Hypothalamus (tissue), 51 donors: ENCODE measurements at regions not wholly inside any gene's neighbourhood (a gene's known extent, or its start where the extent isn't known, plus 50 kb on each side); places are given as distances from the start of the nearest gene placed in this dataset.
A peak's percentile ranks its signal among the peaks of the same experiment; 100 is the strongest.

Experiments
- DNase-seq, 51 donors: peaks; one replicate each; lab custom pipeline; 2025; lab: John Stamatoyannopoulos, UW

GRCh38 chr17:79168486-79169055 lies 93.9 kb downstream of the ENGASE start:
- no peak for DNase-seq

DNA sequence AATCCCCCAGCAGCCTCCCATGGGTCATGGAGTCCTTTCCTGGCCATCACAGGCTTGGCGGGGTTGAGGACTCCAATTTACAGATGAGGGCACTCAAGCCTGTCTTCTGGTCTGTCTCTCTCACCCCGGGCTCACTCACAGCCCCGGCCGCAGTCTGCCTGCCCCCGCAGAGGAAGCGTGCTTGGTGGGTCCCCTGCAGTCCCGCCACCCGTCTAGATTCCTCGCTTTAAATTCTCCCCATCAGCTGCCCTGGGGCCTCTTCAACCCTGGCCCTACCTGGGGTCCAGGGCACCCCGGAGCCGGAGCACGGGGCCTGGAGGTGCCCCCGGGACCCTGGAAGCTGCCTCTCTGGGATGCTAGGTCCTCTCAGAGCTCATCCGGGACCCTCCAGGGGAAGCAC lies 92.9 kb downstream of the ENGASE start:
- DNase-seq: no peak

GRCh38 chr17:79165756-79166473 lies 91.3 kb downstream of the ENGASE start:
- DNase-seq: no peak

GRCh38 chr17:79164913-79165695 lies 90.5 kb downstream of the ENGASE start:
- DNase-seq: no peak

- no peak for DNase-seq
Measured at GRCh38 chr17:79164408-79164807, 89.8 kb downstream of the ENGASE start.

DNA sequence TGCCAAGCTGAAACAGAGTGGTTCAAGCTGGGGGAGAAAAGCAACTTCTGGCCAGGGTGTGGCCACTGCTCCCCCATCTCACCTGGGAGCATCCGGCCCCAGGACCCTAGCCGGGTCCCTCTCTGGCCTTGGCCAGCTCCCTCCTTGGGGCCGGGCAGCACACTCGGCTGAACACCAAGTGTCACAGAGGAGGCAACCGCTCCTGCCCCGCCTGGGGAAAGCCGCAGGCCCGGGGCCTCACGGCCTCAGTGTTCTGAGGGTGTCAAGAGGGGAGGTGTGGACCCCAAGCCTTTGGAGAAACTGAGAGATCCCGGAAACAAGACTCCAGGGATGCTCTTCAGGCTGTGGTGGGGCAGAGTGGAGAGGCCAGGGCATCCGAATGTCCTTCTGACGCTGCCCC lies 88.4 kb downstream of the ENGASE start:
- DNase-seq: no peak

GRCh38 chr17:79162012-79162963 lies 87.7 kb downstream of the ENGASE start:
- DNase-seq: no peak

GRCh38 chr17:79160980-79161636 lies 86.5 kb downstream of the ENGASE start:
- no peak for DNase-seq

DNA sequence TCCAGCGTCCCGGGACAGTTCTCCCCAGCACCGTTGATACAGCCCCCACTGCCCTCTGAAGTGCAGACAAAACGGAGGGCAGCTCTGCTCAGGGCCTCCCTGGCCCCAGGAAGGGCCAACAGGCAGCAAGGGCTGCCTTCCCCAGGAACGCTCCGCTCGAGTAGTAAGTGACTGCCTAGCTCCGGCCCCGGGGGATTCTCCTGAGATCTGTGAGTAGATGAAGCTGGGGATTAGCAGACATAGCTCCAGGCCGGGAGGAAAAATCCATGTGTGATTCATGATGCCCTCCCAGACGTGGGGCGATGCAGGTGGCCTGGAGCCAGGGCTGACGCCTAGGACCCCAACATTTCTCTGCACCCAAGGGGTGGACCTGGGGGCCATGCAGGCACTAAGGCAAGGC lies 85.3 kb downstream of the ENGASE start:
- DNase-seq: no peak

DNA sequence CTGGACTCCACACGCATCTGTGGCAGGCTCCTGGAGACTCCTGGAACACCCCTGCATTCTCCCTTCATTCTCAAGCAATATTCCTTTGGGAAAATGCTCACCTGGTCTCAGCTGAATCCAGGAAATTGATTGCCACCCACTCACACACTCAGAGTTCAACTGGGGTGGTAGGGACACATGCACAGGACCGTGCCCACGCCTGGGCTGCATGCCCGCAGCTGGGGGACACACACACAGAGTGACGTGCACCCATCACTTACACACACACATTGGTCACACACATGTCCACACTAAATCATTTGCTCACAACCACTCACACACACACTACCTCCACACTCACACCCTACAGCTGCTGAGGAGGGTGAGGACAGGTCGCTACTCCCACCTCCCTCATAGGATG lies 84.8 kb downstream of the ENGASE start:
- DNase-seq: no peak

GRCh38 chr17:79156463-79157095 lies 82.0 kb downstream of the ENGASE start:
- peak in 8 of 51 donors; percentile 3 to 29 (median 12) for DNase-seq

DNA sequence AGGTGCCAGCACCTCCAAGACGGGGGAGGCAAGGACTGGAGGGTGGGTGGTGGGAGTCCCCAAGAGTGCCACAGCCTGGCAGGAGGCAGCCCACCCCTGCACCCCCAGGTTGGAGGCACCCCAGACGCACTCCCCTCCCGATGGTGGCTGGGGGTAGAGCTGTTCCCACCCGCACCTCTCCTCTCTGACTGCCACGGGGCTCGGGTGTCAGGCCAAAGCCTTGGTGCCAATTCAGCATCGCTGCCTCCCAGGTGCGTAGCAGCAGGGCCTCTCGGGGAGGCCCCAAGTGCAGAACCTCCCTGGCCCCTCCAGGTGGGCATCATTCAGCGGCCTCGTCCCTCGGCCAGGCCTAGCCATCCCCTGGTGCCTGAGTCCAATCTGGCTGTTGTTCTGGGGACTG lies 81.1 kb downstream of the ENGASE start:
- no peak for DNase-seq

DNA sequence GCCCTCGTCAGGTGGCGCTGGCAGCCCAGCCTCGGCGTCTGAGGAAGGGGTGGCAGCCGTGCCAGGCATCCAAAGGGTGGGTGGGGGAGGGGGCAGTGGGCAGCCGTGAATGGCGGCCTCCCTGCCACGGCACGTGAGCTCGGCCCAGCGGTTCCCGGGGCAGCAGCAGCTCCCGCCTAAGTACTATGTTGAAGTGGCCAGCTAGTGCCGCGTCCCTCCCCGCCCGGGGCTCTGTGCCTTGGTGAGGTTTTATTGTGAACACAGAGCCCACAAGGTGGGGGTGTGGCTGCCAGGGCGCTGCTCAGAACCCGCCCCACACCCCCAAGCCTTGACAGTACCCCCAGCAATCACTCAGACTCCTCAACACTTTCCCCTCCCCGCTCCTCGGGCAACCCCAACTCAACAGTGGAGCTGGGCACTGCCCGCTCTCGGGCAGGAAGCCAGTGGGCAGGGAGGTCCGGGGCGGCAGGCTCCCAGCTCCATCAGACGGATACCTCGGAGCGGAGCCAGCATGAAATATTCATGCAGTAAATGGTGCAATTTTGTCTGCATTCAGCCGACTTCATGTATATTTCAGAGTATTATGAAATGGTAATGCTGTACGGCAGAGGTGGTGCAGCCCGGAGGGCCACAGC lies 80.4 kb downstream of the ENGASE start:
- DNase-seq: peak in 13 of 51 donors; percentile 3 to 31 (median 13)

GRCh38 chr17:79154446-79154845 lies 79.8 kb downstream of the ENGASE start:
- DNase-seq: peak in 13 of 51 donors; percentile 7 to 47 (median 11)

GRCh38 chr17:79153367-79154130 lies 78.9 kb downstream of the ENGASE start:
- no peak for DNase-seq

GRCh38 chr17:79152636-79153035 lies 78.0 kb downstream of the ENGASE start:
- no peak for DNase-seq

GRCh38 chr17:79152110-79152509 lies 77.5 kb downstream of the ENGASE start:
- DNase-seq: no peak

DNA sequence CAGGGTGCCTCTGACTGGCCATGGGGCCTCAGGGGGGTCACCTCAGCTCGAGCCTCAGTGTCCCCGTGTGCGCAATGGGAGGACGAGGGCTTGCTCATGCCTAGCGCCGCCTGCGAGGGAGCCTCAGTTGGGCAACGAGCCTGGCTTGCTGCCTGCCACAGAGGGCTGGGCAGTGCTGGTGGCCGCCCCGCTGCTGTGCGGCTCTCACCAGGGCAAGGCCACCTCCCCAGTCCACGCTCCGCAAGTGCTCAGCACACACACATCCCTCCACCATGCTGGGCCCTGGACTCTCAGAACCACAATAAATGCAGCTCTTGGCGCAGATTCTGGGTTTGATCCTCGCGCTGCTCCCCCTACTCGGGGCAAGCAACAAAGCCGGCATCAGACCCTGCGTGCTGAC lies 76.2 kb downstream of the ENGASE start:
- no peak for DNase-seq
